DND-41 (cell line): ENCODE measurements at regions not wholly inside any gene's neighbourhood (a gene's known extent, or its start where the extent isn't known, plus 50 kb on each side); places are given as distances from the start of the nearest gene placed in this dataset.

Source experiments
- EZH2 ChIP-seq: IDR thresholded peaks from 3 replicates; pipeline ENCODE4 v1.6.1; 2012; ENCODE audit warnings: borderline replicate concordance, low read depth, mild to moderate bottlenecking, moderate library complexity, low read length, inconsistent platforms; ENCODE audit not compliant: severe bottlenecking
- TF ChIP-seq, protein P1 (sequence below): IDR thresholded peaks from 2 replicates; pipeline ENCODE4 v1.5.1; 2012; ENCODE audit warnings: borderline replicate concordance, low read length, moderate library complexity, mild to moderate bottlenecking; ENCODE audit not compliant: poor library complexity, severe bottlenecking; ENCODE audit errors: extremely low read depth

DNA sequence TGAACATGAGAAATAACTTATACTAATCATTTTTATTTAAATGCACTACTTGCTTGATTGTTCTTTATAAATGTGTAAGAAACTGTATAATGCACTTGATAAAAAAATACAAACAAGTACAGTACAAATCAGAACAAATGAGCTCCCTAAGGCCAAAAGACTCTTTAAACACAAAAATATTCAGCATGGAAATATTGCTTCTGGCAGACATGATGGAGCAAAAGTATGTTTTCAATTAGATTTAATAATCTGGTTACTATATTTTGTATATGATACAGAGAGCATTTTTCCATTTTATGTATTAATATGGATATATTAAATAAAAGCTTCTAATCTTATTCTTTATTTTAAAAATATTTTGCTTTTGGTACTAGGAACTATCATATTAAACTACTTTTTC, 800.2 kb upstream of the LRFN5 start:
- TF ChIP-seq, protein P1, sequence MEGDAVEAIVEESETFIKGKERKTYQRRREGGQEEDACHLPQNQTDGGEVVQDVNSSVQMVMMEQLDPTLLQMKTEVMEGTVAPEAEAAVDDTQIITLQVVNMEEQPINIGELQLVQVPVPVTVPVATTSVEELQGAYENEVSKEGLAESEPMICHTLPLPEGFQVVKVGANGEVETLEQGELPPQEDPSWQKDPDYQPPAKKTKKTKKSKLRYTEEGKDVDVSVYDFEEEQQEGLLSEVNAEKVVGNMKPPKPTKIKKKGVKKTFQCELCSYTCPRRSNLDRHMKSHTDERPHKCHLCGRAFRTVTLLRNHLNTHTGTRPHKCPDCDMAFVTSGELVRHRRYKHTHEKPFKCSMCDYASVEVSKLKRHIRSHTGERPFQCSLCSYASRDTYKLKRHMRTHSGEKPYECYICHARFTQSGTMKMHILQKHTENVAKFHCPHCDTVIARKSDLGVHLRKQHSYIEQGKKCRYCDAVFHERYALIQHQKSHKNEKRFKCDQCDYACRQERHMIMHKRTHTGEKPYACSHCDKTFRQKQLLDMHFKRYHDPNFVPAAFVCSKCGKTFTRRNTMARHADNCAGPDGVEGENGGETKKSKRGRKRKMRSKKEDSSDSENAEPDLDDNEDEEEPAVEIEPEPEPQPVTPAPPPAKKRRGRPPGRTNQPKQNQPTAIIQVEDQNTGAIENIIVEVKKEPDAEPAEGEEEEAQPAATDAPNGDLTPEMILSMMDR = no peak
- no peak for TF ChIP-seq EZH2
